ENCODE measurements at regions not wholly inside any gene's neighbourhood (a gene's known extent, or its start where the extent isn't known, plus 50 kb on each side); places are given as distances from the start of the nearest gene placed in this dataset.

GRCh38 chr4:180637616-180638015 lies 1605.6 kb upstream of the TENM3 start:
- no peak for DNase-seq

- DNase-seq: no peak
Measured at GRCh38 chr4:180640193-180640592, 1603.0 kb upstream of the TENM3 start.

GRCh38 chr4:180641495-180641894 lies 1601.7 kb upstream of the TENM3 start:
- no peak for DNase-seq

DNA sequence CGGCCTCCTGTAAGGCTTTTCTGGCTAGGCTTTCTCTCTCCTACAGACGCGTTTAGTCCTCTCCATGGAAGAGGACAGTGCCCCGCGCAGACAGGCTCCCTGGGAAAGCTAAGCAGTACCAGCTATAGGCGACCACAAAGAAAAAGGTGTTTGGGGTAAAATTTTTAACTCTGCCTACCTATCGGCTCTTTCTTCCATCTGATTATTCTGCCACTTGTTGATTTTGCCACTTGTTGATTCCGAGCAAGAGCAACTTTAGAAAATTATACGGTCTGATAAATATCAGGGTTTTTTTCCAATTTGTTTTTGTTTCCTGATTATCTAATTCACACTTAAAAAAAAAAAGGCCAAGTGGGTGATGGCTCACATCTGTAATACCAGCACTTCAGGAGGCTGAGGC lies 1600.5 kb upstream of the TENM3 start:
- DNase-seq: no peak

DNA sequence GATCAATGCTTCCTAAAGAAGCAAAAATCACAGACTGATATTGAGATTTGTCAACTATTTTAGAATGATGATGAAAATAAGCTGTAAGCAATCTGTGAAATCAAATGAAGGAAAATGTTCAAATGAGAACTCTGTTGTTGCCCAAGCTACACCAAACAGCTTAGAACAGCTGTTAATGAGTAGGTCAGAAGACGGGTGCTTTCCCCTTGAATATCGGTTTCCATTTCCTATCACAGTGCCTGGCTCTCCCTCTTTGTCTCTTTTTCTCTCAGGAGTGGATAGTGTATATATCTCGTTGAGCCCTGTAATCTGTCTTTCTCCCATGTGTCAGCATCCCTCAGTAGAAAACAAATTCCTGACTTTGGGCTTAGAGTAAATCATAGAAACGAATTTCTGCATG lies 1592.9 kb upstream of the TENM3 start:
- DNase-seq: no peak

DNA sequence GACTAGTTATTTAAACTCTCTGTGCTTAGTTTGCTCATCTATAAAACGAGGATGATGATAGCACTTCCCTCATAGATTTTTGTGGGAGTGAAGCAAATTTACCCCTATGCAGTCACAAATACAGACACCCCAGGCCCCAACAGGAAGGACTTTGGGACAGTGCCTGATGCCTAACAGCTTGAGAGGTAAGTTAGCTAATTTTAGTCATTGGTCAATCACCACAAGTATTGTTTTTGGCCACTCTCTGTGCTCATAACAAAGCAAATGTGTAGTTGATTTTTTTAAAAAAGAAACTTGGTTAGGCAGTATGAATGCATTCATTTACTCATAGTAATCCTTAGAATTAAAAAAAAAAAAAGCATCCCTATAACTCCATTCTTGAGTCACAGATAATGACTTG lies 1590.7 kb upstream of the TENM3 start:
- DNase-seq: no peak

DNA sequence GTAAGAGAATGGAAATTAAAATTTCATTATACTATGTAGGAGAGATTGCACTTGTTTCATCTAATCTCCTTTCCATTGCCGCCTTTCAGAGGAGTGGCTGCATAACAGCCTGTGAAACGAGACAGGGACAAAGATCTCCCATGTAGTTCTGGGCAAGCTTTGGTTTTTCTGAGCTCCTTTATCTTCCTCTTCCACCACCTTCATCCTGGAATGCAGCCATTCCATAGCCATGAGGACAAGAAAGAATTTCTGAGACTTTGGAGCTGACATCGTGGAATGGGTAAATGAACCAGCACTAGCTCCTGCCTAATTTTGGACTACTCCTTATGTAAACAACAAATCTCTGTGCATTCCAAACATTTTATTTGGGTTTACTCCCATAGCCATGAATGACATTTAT lies 1587.3 kb upstream of the TENM3 start:
- DNase-seq: no peak

GRCh38 chr4:180657881-180658280 lies 1585.3 kb upstream of the TENM3 start:
- no peak for DNase-seq

DNA sequence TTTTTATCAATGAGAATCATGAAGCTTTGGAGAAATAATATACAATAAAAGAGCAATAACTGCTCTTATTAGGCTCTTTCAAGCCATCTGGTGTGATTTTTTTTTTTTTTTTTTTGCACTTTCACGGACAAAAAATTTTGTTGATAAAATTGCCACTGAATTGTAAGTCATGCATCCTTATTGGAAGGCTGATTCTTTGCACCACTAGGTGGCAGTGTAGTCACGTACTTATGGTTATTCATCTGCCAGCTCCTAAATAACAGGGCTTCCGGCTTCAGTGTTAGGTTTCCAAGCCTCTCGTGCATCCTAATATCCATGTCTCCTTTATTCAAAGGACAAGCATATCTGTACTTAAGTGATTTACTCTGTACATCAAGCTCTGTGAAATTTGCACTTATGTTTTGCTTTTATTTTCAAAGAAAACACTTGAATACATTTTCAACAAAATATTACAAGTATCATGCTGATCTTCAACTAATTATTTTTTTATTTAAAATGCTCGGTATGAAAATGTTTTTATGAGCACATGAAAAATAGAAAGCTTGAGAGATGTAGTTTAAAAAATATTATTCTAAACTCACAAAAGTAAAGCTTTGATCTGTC lies 1578.3 kb upstream of the TENM3 start:
- DNase-seq: peak; percentile 91 to 94

- DNase-seq: peak in 1 of 2 experiments; percentile 10
Measured at GRCh38 chr4:180665481-180665880, 1577.7 kb upstream of the TENM3 start.

DNA sequence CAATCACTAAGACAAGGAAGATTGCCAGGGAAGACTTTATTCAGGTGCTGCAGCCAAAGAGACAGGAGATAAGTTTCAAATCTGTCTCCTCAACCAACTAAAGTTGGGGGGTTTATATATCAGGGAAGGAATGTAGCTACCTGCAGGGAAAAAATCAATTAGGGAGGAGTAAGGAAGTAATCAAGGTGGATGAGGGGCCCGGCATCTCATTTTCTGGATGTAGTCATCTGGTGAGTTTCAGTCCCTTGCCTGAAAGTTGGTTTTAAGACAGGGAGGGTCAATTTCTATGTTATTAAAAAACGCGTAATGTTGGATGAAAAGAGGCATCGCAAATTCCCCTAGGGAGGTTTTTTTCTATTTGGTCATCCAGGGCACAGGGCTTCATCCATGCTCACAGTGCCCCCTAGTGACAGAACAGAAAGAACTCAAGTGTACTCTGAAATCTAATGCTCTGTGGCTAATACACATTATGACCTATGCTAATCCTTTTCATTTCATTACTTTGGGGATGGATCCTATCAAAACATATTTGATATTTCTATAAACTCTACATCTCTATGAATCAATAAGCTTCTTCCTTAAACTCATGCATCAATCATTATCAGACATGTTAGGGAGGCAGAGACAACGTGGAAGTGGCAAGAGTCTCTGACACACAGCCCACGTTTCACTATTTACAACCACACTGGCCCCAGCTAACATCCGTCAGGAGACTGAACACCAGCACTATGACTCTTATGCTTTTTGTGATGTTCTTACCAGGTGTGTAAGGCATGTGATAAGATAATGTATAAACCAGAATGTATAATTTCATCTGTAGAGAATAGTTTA lies 1577.0 kb upstream of the TENM3 start:
- peak; percentile 65 to 80 for DNase-seq

DNA sequence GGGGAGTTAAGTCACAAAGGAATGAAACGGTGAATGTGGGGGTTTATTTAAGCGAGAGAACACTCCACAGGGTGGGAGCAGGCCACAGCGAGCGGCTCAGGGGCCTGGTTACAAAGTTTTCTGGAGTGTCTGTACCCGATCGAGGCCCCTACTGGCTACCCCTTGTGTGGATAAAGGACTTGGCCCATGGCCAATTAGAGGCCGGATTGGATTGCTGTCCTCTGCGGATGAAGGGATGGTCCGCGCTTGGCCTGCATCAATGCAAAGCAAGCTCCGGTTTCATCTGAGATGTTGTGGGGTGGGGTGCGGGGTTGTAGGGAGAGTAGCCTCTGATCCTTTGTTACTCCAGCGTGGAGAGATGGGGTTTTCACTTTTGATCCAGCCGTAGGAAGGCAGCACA lies 1574.5 kb upstream of the TENM3 start:
- DNase-seq: no peak

DNA sequence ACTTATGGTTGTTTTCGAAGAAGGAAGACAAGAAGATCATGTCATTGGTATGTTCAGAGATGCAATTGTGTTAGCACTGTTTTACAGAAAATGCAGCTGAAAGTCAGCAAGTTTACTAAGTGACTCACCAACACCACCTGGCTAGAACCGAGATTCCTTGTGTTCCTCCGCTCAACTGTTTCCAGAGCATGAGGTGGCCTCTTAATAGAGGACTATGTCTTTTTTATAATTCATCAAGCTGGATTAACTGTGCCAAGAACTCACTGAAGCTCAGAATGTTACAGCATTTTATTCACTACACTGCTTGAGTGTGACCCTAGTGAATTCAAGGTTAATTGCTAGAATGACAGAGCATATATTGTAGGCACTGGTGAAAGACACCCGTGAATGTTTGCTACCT lies 1573.5 kb upstream of the TENM3 start:
- DNase-seq: peak in 1 of 2 experiments; percentile 16

- peak; percentile 75 to 97 for DNase-seq
Measured at GRCh38 chr4:180674619-180675358, 1568.4 kb upstream of the TENM3 start.

- DNase-seq: peak; percentile 66 to 87
Measured at GRCh38 chr4:180675359-180675650, 1567.9 kb upstream of the TENM3 start.

- peak; percentile 31 to 66 for DNase-seq
Measured at GRCh38 chr4:180680305-180680704, 1562.9 kb upstream of the TENM3 start.

- peak in 1 of 2 experiments; percentile 55 for DNase-seq
Measured at GRCh38 chr4:180682776-180683175, 1560.4 kb upstream of the TENM3 start.

DNA sequence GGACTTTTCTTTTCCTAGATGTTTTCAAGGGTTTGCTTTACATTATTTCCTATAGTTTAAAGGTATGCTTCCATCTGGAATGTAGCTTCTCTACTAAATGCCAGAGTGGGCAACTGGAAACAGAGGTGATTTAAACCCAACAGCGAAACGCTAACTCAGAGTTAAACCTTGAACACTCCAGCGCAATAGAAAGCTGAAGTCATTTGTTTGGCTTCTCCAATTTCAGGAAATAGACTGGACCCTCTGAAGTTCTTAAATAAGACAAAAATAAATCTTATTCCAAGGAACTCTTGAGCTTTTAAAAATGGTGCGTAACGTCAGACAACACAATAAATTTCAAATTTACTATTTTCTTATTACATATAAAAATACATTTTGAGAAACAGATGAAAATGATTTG lies 1560.0 kb upstream of the TENM3 start:
- DNase-seq: no peak

- DNase-seq: no peak
Measured at GRCh38 chr4:180688480-180688879, 1554.7 kb upstream of the TENM3 start.

DNA sequence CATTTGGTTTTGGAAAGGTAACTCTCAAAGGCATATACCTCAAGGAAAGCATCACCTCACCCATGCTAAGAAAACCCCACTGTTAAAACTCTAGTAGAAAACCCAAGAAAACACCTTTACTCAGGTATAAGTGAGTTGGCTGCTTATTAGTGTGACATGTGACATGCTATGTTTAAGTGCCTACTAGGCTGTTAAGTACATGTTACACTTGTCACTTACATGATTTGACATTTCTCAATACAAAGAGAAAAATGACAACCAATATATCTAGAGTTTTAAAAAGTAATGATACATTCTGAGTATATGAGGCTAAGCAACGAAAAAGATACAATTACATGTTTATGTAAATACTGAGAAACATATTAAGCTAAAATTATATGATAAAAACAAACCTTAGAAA lies 1548.3 kb upstream of the TENM3 start:
- DNase-seq: no peak

GRCh38 chr4:180695851-180696250 lies 1547.4 kb upstream of the TENM3 start:
- no peak for DNase-seq

- DNase-seq: no peak
Measured at GRCh38 chr4:180696460-180697092, 1546.6 kb upstream of the TENM3 start.

- no peak for DNase-seq
Measured at GRCh38 chr4:180698550-180699195, 1544.5 kb upstream of the TENM3 start.

Data from NCI-H2081 (cell line).